Lower lobe of right lung (tissue), 2 donors: ENCODE measurements at regions not wholly inside any gene's neighbourhood (a gene's known extent, or its start where the extent isn't known, plus 50 kb on each side); places are given as distances from the start of the nearest gene placed in this dataset.

Experiments
- ATAC-seq, 2 donors: fragments of 200-7000 bp; cut with Tn5 transposase; one replicate each; pipeline ENCODE4 v1.9.1; 2020 to 2022; ENCODE audit warnings: mild to moderate bottlenecking in 2 of 2, moderate library complexity in 2 of 2
- DNase-seq: peaks from one replicate; pipeline ENCODE4 v3.0.0-alpha.2; 2020
- H3K27ac ChIP-seq: fragments of 200-600 bp; one replicate; pipeline ENCODE4 v1.8.0; 2022
- H3K27me3 ChIP-seq: fragments of 200-600 bp; one replicate; pipeline ENCODE4 v1.8.0; 2022; ENCODE audit warnings: low read depth
- H3K36me3 ChIP-seq: fragments of 200-600 bp; one replicate; pipeline ENCODE4 v1.8.0; 2022; ENCODE audit warnings: mild to moderate bottlenecking
- H3K4me1 ChIP-seq: fragments of 200-600 bp; one replicate; pipeline ENCODE4 v1.8.0; 2022
- H3K4me3 ChIP-seq: fragments of 200-600 bp; one replicate; pipeline ENCODE4 v1.8.0; 2022; ENCODE audit warnings: mild to moderate bottlenecking
- H3K9me3 ChIP-seq: fragments of 200-600 bp; one replicate; pipeline ENCODE4 v1.8.0; 2022
- intact Hi-C: fragments of 100-400 bp; cut with DNase I; formaldehyde crosslinking; loops from one replicate; pipeline ENCODE4 v1.11.0; 2022
- TF ChIP-seq, protein P1 (sequence below): fragments of 200-600 bp; IDR thresholded peaks from one replicate; pipeline ENCODE4 v1.8.0; 2022; ENCODE audit warnings: antibody characterized with exemption, mild to moderate bottlenecking
- donor health status: DM: no; HTN: yes; CAD: no; lungs with severe emphysema.

DNA sequence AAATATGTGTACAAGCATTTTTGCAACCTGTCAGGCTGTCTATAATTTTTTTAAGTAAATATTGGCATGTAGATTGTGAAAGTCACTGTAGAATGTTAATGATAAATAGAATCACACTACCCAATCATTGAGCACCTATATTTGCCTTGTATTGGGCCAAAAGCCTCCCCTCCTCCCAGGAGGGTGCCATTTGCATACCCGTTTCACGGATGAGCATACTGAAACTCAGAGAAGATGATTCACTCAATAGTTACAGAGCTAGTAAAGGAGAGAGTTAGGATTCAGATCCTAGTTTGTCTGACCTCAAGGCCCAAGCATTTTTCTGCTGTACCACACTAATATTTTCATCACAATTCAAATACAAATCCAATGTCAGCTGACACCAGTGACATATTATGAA is 299.7 kb upstream of the CDH11 start:
- H3K27ac ChIP-seq = no peak overlapping the region
- H3K36me3 ChIP-seq = no peaks in the 10 kb centered on the region
- intact Hi-C loops = no loop called here
- H3K4me3 ChIP-seq = no peak overlapping the region
- no peaks in the 10 kb centered on the region for H3K27me3 ChIP-seq
- ATAC-seq = no peak
- no peak for DNase-seq
- H3K9me3 ChIP-seq = peaks cover 3% of the 10 kb centered on the region
- TF ChIP-seq, protein P1, sequence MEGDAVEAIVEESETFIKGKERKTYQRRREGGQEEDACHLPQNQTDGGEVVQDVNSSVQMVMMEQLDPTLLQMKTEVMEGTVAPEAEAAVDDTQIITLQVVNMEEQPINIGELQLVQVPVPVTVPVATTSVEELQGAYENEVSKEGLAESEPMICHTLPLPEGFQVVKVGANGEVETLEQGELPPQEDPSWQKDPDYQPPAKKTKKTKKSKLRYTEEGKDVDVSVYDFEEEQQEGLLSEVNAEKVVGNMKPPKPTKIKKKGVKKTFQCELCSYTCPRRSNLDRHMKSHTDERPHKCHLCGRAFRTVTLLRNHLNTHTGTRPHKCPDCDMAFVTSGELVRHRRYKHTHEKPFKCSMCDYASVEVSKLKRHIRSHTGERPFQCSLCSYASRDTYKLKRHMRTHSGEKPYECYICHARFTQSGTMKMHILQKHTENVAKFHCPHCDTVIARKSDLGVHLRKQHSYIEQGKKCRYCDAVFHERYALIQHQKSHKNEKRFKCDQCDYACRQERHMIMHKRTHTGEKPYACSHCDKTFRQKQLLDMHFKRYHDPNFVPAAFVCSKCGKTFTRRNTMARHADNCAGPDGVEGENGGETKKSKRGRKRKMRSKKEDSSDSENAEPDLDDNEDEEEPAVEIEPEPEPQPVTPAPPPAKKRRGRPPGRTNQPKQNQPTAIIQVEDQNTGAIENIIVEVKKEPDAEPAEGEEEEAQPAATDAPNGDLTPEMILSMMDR = no peak
- H3K4me1 ChIP-seq = no peaks in the 10 kb centered on the region

DNA sequence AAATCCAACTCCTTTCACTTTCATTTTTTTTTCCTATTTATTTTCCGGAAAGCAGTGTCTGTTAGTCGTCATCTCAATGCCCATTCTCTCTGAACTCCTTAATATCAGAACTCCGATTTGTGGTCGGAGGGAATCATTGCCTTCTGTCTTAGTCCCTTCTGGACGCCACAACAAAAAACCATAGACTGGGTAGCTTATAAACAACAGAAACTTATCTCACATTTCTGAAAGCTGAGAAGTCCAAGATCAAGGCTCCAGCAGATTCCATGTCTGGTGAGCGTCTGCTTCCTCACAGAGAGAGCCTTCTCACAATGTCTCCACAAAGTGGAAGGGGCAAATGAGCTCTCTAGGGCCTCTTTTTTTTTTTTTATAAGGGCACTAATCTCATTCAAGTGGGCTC is 296.6 kb upstream of the CDH11 start:
- ATAC-seq = no peak
- peaks cover 3% of the 10 kb centered on the region for H3K9me3 ChIP-seq
- DNase-seq = no peak
- no peaks in the 10 kb centered on the region for H3K4me1 ChIP-seq
- no peaks in the 10 kb centered on the region for H3K27me3 ChIP-seq
- H3K4me3 ChIP-seq = no peak overlapping the region
- H3K27ac ChIP-seq = no peak overlapping the region
- intact Hi-C loops = no loop called here
- H3K36me3 ChIP-seq = no peaks in the 10 kb centered on the region
- TF ChIP-seq, protein P1 = no peak

DNA sequence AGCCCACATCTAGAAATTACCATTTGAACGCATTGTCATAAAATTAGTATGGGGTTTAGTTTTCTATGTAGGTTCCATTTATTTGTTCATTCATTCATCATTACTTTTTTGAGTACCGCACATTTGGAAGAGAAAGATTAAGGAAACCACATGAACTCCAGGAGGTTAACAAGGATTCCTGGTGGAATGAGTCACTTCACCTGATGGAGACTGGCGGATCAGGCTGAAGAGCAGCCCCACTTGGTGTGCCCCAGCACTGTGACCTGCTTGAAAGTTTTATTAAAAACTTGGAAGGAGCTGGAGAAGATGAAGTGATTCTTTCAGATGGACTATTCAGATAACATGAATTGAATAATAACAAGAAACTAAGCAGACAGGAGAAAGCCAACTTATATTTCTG is 293.6 kb upstream of the CDH11 start:
- ATAC-seq (no peak), DNase-seq (no peak)
- peaks cover 3% of the 10 kb centered on the region for H3K9me3 ChIP-seq
- no peaks in the 10 kb centered on the region for H3K36me3 ChIP-seq
- TF ChIP-seq, protein P1 = no peak
- H3K4me3 ChIP-seq = no peak overlapping the region
- H3K4me1 ChIP-seq = no peaks in the 10 kb centered on the region
- no peak overlapping the region for H3K27ac ChIP-seq
- intact Hi-C loops = no loop called here
- H3K27me3 ChIP-seq = no peaks in the 10 kb centered on the region

DNA sequence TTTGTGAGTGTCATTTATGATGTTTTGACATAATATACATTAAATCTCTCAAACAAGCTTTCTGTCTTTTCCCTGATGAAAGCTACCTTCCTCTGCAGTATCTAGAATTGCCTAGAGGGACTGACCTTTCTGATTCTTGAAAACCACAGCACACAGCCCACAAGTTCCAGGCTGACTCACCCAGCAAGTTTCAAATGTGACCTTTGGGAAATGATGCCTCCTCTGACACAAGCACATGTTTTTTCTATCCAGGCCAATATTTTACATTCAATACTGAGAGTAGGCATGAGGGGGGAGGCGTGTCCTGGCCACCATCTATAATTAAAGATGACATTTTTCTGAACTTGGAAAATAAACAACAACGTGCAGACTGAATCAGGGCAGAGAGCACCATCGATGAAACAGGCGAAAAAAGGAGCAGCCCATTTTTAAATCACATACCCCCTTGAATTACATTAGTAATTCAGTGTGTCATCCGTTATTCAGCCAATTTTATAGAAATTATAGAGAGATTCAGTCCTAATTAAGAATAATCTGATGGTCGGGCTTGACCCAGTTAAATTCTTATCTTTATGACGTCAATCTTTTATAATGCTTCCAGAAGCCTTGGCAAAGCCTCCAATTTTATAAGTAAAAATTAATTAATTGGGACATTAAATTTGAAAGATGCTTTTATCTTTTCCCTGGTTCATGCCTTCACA is 292.6 kb upstream of the CDH11 start:
- ATAC-seq = no peak
- no peaks in the 10 kb centered on the region for H3K27me3 ChIP-seq
- intact Hi-C loops = no loop called here
- no peaks in the 10 kb centered on the region for H3K4me1 ChIP-seq
- H3K27ac ChIP-seq = no peak overlapping the region
- no peaks in the 10 kb centered on the region for H3K36me3 ChIP-seq
- no peaks in the 10 kb centered on the region for H3K9me3 ChIP-seq
- H3K4me3 ChIP-seq = no peak overlapping the region
- TF ChIP-seq, protein P1 = no peak
- no peak for DNase-seq

DNA sequence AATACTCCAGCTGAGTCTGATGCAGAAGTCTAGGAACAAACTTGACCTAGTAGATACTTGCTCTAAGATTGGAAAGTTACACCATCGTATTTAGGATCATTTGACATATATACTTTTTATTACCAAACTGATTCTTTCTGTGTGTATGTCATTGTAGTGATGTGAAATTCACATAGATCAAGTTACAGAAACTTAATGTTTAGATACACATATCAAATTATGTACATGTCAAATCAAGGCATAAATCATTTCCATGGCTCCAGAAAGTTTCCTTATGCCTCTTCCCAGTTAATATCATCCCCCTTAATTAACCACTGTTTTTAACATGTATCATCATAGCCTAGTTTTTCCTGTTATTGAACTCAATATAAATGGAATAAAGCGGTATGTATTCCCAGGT is 292.0 kb upstream of the CDH11 start:
- no peak for DNase-seq
- intact Hi-C loops = no loop called here
- no peaks in the 10 kb centered on the region for H3K4me1 ChIP-seq
- H3K36me3 ChIP-seq = no peaks in the 10 kb centered on the region
- no peaks in the 10 kb centered on the region for H3K27me3 ChIP-seq
- TF ChIP-seq, protein P1 = no peak
- H3K27ac ChIP-seq = no peak overlapping the region
- H3K9me3 ChIP-seq = no peaks in the 10 kb centered on the region
- ATAC-seq = no peak
- H3K4me3 ChIP-seq = no peak overlapping the region
